NB4 (cell line): ENCODE measurements at regions not wholly inside any gene's neighbourhood (a gene's known extent, or its start where the extent isn't known, plus 50 kb on each side); places are given as distances from the start of the nearest gene placed in this dataset.

Experiments used
- CTCF ChIP-seq: IDR thresholded peaks from one replicate; pipeline ENCODE4 v1.5.1; 2012; ENCODE audit warnings: low read depth, low read length
- MAX ChIP-seq: IDR thresholded peaks from 2 replicates; pipeline ENCODE4 v1.6.1; 2011; ENCODE audit warnings: low read depth, low read length
- POLR2A ChIP-seq: IDR thresholded peaks from 2 replicates; pipeline ENCODE4 v1.6.1; 2011; ENCODE audit warnings: mild to moderate bottlenecking; ENCODE audit not compliant: insufficient read length; ENCODE audit errors: extremely low read depth

GRCh38 chr6:168724033-168724432 is 283.0 kb downstream of the SMOC2 start:
- TF ChIP-seq CTCF (no peak), POLR2A (no peak), MAX (no peak)
